Lower leg skin (tissue), 3 donors: ENCODE measurements at regions not wholly inside any gene's neighbourhood (a gene's known extent, or its start where the extent isn't known, plus 50 kb on each side); places are given as distances from the start of the nearest gene placed in this dataset.

Experiments
- CTCF ChIP-seq, 3 donors: fragments of 450-650 bp; IDR thresholded peaks; one replicate each; pipeline ENCODE4 v1.5.1; 2016; ENCODE audit warnings: antibody characterized with exemption in 3 of 3, mild to moderate bottlenecking in 3 of 3, moderate library complexity in 2 of 3
- POLR2A ChIP-seq, 2 donors: fragments of 450-650 bp; IDR thresholded peaks; one replicate each; pipeline ENCODE4 v1.6.1; 2016 to 2017; ENCODE audit warnings: antibody characterized with exemption in 2 of 2, mild to moderate bottlenecking in 1 of 2, moderate library complexity in 1 of 2

- no peak for TF ChIP-seq CTCF (IDR thresholded peaks at IDR 0.05)
- no peak for TF ChIP-seq POLR2A (IDR thresholded peaks at IDR 0.05)
Measured at GRCh38 chr16:63131503-63131902, 1095.3 kb upstream of the CDH8 start.
